ENCODE measurements at regions not wholly inside any gene's neighbourhood (a gene's known extent, or its start where the extent isn't known, plus 50 kb on each side); places are given as distances from the start of the nearest gene placed in this dataset.

DNA sequence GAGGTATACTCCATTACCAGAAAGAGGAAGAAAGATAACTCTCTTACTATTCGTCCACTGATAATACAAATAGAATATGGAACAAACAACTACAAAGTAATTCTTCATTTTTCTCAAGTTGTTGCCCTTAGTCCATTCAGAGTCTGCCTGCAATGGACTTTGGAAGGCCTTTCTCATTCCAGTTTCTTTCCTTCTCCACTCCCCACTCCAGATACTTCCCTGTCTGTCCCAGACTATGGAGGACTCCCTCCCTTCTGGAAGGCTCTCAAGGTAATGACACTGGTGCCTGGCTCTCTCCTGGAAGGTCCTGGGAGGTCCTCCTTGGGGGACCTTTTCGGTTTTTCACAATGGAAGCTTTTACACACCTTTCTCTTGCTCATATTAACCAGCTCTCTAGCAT lies 167.8 kb downstream of the SDHAF3 start:
- Histone ChIP-seq H2AK5ac (ENCODE audit: insufficient read length, low read length) (no peak overlapping the region), H3K27me3 (ENCODE audit: insufficient read depth, low read length) (no peaks in the 10 kb centered on the region), H3K4ac (ENCODE audit: low read depth, low read length) (no peak overlapping the region), H3K9ac (ENCODE audit: extremely low read depth, insufficient read length, low read length) (no peak overlapping the region), H4K91ac (ENCODE audit: insufficient read length, low read depth, low read length) (no peak overlapping the region), H2BK15ac (ENCODE audit: low read depth, low read length) (no peak overlapping the region), H3K56ac (ENCODE audit: insufficient read length, low read depth, low read length) (no peak overlapping the region), H4K20me1 (ENCODE audit: control insufficient read depth, insufficient read depth, insufficient read length) (no peaks in the 10 kb centered on the region), H3K14ac (ENCODE audit: insufficient read depth, low read length) (no peak overlapping the region), H2BK20ac (ENCODE audit: low read depth, low read length, poor library complexity, severe bottlenecking) (no peak overlapping the region), H4K5ac (ENCODE audit: insufficient read length, low read depth, low read length) (no peak overlapping the region), H2BK12ac (ENCODE audit: insufficient read length, low read depth, low read length) (no peak overlapping the region), H2BK5ac (ENCODE audit: insufficient read length, low read length) (no peak overlapping the region), H3K9me3 (ENCODE audit: control insufficient read depth, low read depth, low read length) (no peaks in the 10 kb centered on the region), H3K27ac (ENCODE audit: insufficient read length, low read depth, low read length) (no peak overlapping the region), H3K79me2 (ENCODE audit: insufficient read depth, low read length) (no peaks in the 10 kb centered on the region), H3K4me1 (ENCODE audit: insufficient read depth, low read length) (peaks cover 5% of the 10 kb centered on the region; the same call in 1 of the 2 replicates), H3T11ph (ENCODE audit: low read length) (no peak overlapping the region), H3K23ac (ENCODE audit: insufficient read length, low read depth, low read length) (no peak overlapping the region), H3K23me2 (ENCODE audit: insufficient read length, low read depth, low read length, poor library complexity, severe bottlenecking) (no peaks in the 10 kb centered on the region), H3K18ac (ENCODE audit: insufficient read length, low read depth, low read length) (no peak overlapping the region), H3K4me2 (ENCODE audit: insufficient read depth, insufficient read length, low read length) (no peak overlapping the region), H2AFZ (ENCODE audit: low read length) (no peak overlapping the region), H4K8ac (replicated peaks; ENCODE audit: insufficient read length, low read depth, low read length) (no peak overlapping the region), H2BK120ac (ENCODE audit: low read depth, low read length, poor library complexity, severe bottlenecking) (no peak overlapping the region), H3K79me1 (ENCODE audit: insufficient read depth, low read depth, low read length, poor library complexity, severe bottlenecking) (no peaks in the 10 kb centered on the region)
- no peak overlapping the region for H3K27ac Mint-ChIP-seq
- peaks cover 12 to 13% of the 10 kb centered on the region in 2 experiments for H3K4me1 Mint-ChIP-seq
- no CpG with 5 or more reads among the region's 2 CpGs for WGBS (ENCODE audit: extremely low coverage, insufficient read length, low lambda C conversion rate)
- DNase-seq = no peak
- no peaks in the 10 kb centered on the region for H3K36me3 Mint-ChIP-seq (ENCODE audit: insufficient read depth in 1 of 3, low read depth in 3 of 3)
- TF ChIP-seq, protein P1, sequence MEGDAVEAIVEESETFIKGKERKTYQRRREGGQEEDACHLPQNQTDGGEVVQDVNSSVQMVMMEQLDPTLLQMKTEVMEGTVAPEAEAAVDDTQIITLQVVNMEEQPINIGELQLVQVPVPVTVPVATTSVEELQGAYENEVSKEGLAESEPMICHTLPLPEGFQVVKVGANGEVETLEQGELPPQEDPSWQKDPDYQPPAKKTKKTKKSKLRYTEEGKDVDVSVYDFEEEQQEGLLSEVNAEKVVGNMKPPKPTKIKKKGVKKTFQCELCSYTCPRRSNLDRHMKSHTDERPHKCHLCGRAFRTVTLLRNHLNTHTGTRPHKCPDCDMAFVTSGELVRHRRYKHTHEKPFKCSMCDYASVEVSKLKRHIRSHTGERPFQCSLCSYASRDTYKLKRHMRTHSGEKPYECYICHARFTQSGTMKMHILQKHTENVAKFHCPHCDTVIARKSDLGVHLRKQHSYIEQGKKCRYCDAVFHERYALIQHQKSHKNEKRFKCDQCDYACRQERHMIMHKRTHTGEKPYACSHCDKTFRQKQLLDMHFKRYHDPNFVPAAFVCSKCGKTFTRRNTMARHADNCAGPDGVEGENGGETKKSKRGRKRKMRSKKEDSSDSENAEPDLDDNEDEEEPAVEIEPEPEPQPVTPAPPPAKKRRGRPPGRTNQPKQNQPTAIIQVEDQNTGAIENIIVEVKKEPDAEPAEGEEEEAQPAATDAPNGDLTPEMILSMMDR (conservative IDR thresholded peaks at IDR 0.05) = no peak
- H3K9me3 Mint-ChIP-seq = no peaks in the 10 kb centered on the region; a peak in 1 of 5 replicates
- H3K27me3 Mint-ChIP-seq (ENCODE audit: low read depth) = peaks cover 2% of the 10 kb centered on the region; the same call in 1 of the 2 replicates
- no peak overlapping the region for H3K4me3 Mint-ChIP-seq
